Bronchial epithelial cell (primary cell): ENCODE measurements at regions not wholly inside any gene's neighbourhood (a gene's known extent, or its start where the extent isn't known, plus 50 kb on each side); places are given as distances from the start of the nearest gene placed in this dataset.

Source experiments
- DNase-seq: peaks from one replicate; pipeline ENCODE4 v3.0.0-alpha.2; 2010; ENCODE audit warnings: low read depth
- FAIRE-seq: peaks from 2 replicates; lab custom pipeline; 2011; peaks lifted over from hg19 to GRCh38; lab: Jason Lieb, UNC
- H3K27me3 ChIP-seq: 2 replicates; pipeline ENCODE4 v1.5.1; 2011; ENCODE audit warnings: low read length; ENCODE audit not compliant: control insufficient read depth, insufficient read depth
- H3K36me3 ChIP-seq: 2 replicates; pipeline ENCODE4 v1.5.1; 2011; ENCODE audit warnings: low read length; ENCODE audit not compliant: control insufficient read depth, insufficient read depth
- H3K4me3 ChIP-seq: 2 replicates; pipeline ENCODE4 v1.5.1; 2011; ENCODE audit warnings: mild to moderate bottlenecking, low read depth, low read length, control low read depth
- TF ChIP-seq, protein P1 (sequence below): IDR thresholded peaks from 2 replicates; pipeline ENCODE4 v1.5.1; 2011; ENCODE audit warnings: mild to moderate bottlenecking, moderate library complexity, low read length, control low read depth, inconsistent platforms; ENCODE audit not compliant: insufficient read depth, severe bottlenecking

DNA sequence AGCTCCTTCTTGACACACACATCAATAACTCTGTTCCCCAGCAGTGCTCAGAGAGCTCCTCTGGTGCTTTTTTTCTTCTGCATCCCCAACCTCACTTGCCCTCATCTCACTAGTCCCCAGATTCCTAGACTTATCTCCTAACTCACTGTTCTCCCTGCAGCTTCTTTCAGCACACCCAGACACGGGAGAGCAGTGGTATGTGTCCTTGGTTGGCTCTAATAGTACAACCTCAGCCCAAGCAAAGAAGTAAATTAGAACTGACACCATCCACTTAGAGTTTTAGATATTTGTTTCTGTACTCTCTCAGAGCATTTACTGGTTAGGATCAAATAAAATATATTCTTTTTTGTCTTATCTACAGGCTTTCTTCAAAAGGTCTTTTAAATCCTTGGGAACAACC is 201.4 kb upstream of the SNX7 start:
- no peak for FAIRE-seq

GRCh38 chr1:98459486-98459870 is 202.0 kb upstream of the SNX7 start:
- H3K27me3 ChIP-seq = no peaks in the 10 kb centered on the region
- H3K36me3 ChIP-seq = no peaks in the 10 kb centered on the region
- TF ChIP-seq, protein P1, sequence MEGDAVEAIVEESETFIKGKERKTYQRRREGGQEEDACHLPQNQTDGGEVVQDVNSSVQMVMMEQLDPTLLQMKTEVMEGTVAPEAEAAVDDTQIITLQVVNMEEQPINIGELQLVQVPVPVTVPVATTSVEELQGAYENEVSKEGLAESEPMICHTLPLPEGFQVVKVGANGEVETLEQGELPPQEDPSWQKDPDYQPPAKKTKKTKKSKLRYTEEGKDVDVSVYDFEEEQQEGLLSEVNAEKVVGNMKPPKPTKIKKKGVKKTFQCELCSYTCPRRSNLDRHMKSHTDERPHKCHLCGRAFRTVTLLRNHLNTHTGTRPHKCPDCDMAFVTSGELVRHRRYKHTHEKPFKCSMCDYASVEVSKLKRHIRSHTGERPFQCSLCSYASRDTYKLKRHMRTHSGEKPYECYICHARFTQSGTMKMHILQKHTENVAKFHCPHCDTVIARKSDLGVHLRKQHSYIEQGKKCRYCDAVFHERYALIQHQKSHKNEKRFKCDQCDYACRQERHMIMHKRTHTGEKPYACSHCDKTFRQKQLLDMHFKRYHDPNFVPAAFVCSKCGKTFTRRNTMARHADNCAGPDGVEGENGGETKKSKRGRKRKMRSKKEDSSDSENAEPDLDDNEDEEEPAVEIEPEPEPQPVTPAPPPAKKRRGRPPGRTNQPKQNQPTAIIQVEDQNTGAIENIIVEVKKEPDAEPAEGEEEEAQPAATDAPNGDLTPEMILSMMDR = no peak
- DNase-seq (no peak), FAIRE-seq (no peak)
- H3K4me3 ChIP-seq = no peak overlapping the region

More for the DNA sequence above, 201.4 kb upstream of the SNX7 start:
- TF ChIP-seq, protein P1 = no peak
- no peak for DNase-seq
- no peaks in the 10 kb centered on the region for H3K36me3 ChIP-seq
- no peak overlapping the region for H3K4me3 ChIP-seq
- no peaks in the 10 kb centered on the region for H3K27me3 ChIP-seq

DNA sequence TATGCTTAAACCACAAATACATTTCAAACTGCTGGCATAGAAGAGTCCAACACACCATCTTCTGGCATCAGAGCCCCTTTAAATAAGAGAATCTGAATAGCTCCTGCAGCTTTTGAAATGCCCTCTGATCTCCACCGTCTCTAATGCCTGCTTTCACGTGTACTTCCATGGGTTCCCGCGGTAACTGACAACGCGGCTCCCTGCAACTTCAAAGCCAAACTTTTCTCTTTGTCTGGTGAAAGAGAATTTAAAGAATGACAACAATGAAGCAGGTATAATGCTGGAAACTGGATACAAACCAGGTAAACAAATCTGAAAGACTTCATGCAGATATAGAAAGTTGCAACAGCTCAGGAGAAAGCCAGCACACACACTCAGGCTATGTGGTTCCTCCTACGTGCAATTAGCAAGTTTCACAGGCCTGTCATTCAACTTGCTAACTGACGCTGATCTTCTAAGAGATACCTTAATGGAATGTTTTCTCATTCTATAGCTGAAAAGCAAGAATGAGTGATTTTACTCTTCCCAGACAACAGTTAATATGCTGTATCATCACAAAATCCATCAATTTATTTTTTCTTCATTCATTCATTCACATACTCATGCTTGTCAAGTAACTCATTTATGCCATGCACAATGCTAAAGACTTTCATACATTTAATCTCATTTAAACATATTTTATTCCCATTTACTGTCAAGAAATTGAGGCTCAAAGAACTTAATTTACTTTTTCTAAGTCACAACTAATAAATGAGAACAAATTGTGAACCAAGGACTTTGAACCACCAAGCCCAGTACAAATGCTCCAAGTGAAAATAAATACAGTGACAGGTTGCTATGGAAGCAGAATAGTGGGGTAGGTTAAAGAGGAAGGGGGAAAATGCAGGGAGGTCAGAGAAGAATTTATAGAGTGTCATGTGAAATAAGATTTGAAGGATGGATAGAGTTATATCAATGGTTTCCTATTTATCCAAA is 202.7 kb upstream of the SNX7 start:
- FAIRE-seq = no peak
- Histone ChIP-seq H3K27me3 (no peaks in the 10 kb centered on the region), H3K36me3 (no peaks in the 10 kb centered on the region)

DNA sequence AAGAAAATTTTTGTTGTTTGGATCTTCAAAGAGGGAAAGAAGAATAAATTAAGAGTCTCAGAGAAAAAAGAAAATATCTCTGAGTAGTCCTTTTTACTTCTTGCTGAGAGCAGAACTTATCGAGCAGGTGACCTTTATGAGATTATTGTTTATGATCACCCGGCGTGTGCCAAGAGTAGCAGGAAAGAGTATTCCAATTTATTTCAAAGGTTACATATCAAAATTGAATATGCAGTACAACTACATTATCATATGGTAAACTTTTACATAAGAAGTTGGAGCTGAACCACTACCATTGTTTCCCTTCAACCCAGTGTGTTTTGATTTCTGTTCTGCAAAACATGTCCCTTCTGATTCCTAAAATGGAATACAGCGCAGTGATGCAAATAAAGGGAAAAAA is 204.3 kb upstream of the SNX7 start:
- Histone ChIP-seq H3K4me3 (no peak overlapping the region), H3K36me3 (no peaks in the 10 kb centered on the region), H3K27me3 (no peaks in the 10 kb centered on the region)
- DNase-seq (no peak), FAIRE-seq (no peak)
- TF ChIP-seq, protein P1 = no peak

More for the DNA sequence above, 202.7 kb upstream of the SNX7 start:
- TF ChIP-seq, protein P1 = no peak
- peak; percentile 28 for DNase-seq
- no peak overlapping the region for H3K4me3 ChIP-seq

- H3K36me3 ChIP-seq = no peaks in the 10 kb centered on the region
- no peaks in the 10 kb centered on the region for H3K27me3 ChIP-seq
- DNase-seq (no peak), FAIRE-seq (no peak)
- no peak overlapping the region for H3K4me3 ChIP-seq
- TF ChIP-seq, protein P1 = no peak
Observed at GRCh38 chr1:98454666-98455065, 206.9 kb upstream of the SNX7 start.
